Testis (tissue), 2 donors: ENCODE measurements at regions not wholly inside any gene's neighbourhood (a gene's known extent, or its start where the extent isn't known, plus 50 kb on each side); places are given as distances from the start of the nearest gene placed in this dataset.

Experiments used
- DNase-seq: peaks from one replicate; pipeline ENCODE4 v3.0.0-alpha.2; 2019
- H3K27ac ChIP-seq, 2 donors: fragments of 200-600 bp; sonication (generic); one replicate each; pipeline ENCODE4 v1.5.1; 2019
- H3K27me3 ChIP-seq: fragments of 200-600 bp; sonication (generic); one replicate; pipeline ENCODE4 v1.5.1; 2019
- H3K36me3 ChIP-seq: fragments of 200-600 bp; sonication (generic); one replicate; pipeline ENCODE4 v1.5.1; 2017; ENCODE audit warnings: low read depth; ENCODE audit errors: missing control alignments
- H3K4me1 ChIP-seq: fragments of 200-600 bp; sonication (generic); one replicate; pipeline ENCODE4 v1.5.1; 2019
- H3K4me3 ChIP-seq, 2 donors: fragments of 200-600 bp; sonication (generic); one replicate each; pipeline ENCODE4 v1.5.1; 2017 to 2019
- H3K9me3 ChIP-seq: fragments of 200-600 bp; sonication (generic); one replicate; pipeline ENCODE4 v1.5.1; 2017
- CTCF ChIP-seq, 3 experiments: fragments of 450-650 bp in 2 of 3; fragments of 200-600 bp in 1 of 3; sonication (generic) in 1 of 3; IDR thresholded peaks; one replicate each; pipeline ENCODE4 v1.5.1; 2016 to 2019; ENCODE audit warnings: antibody characterized with exemption in 3 of 3, mild to moderate bottlenecking in 2 of 3, moderate library complexity in 1 of 3
- POLR2A ChIP-seq: fragments of 450-650 bp; IDR thresholded peaks from one replicate; pipeline ENCODE4 v1.6.1; 2017; ENCODE audit warnings: antibody characterized with exemption, mild to moderate bottlenecking, moderate library complexity
- WGBS, 2 donors: methylation state at CpG; one replicate each; pipeline ENCODE4 v1.1.5; 2018; 5-methylcytosine and 5-hydroxymethylcytosine counted together
- intact Hi-C: fragments of 100-400 bp; cut with DNase I; formaldehyde crosslinking; loops from one replicate; pipeline ENCODE4 v1.15.1; 2023; ENCODE audit warnings: low total_unique reads

GRCh38 chr5:176152191-176152929, 85.9 kb upstream of the SIMC1 start:
- H3K27me3 ChIP-seq, result no peaks in the 10 kb centered on the region
- H3K9me3 ChIP-seq, result no peaks in the 10 kb centered on the region
- no peaks in the 10 kb centered on the region for H3K36me3 ChIP-seq
- H3K27ac ChIP-seq, result peak overlapping the region in 1 of 2 donors; percentile 26
- peaks cover 16% of the 10 kb centered on the region for H3K4me1 ChIP-seq
- DNase-seq, result peak; percentile 48
- H3K4me3 ChIP-seq, result no peak overlapping the region
- intact Hi-C loops, result no loop called here
- no peak for TF ChIP-seq POLR2A
- TF ChIP-seq CTCF (IDR thresholded peaks at IDR 0.05), result no peak
- 52 to 65% methylated on average over 13 of the region's 13 CpGs for WGBS, 2 donors

- no peaks in the 10 kb centered on the region for H3K36me3 ChIP-seq
- no peaks in the 10 kb centered on the region for H3K9me3 ChIP-seq
- no peak overlapping the region for H3K4me3 ChIP-seq
- WGBS, 2 donors, result 66 to 81% methylated on average over 3 of the region's 3 CpGs
- H3K27ac ChIP-seq, result no peak overlapping the region
- peaks cover 16% of the 10 kb centered on the region for H3K4me1 ChIP-seq
- DNase-seq, result no peak
- intact Hi-C loops, result no loop called here
- no peak for TF ChIP-seq CTCF (IDR thresholded peaks at IDR 0.05)
- TF ChIP-seq POLR2A, result no peak
- no peaks in the 10 kb centered on the region for H3K27me3 ChIP-seq
These were observed 85.3 kb upstream of the SIMC1 start for GRCh38 chr5:176152930-176153311.

GRCh38 chr5:176153741-176154140, 84.5 kb upstream of the SIMC1 start:
- no peak overlapping the region for H3K27ac ChIP-seq
- no peaks in the 10 kb centered on the region for H3K27me3 ChIP-seq
- H3K9me3 ChIP-seq, result no peaks in the 10 kb centered on the region
- peaks cover 16% of the 10 kb centered on the region for H3K4me1 ChIP-seq
- intact Hi-C loops, result no loop called here
- WGBS, 2 donors, result 59 to 69% methylated on average over 10 of the region's 10 CpGs
- TF ChIP-seq CTCF (IDR thresholded peaks at IDR 0.05), result no peak
- TF ChIP-seq POLR2A, result no peak
- DNase-seq, result no peak
- no peak overlapping the region for H3K4me3 ChIP-seq
- no peaks in the 10 kb centered on the region for H3K36me3 ChIP-seq

- TF ChIP-seq POLR2A (no peak), CTCF (IDR thresholded peaks at IDR 0.05) (no peak)
- Histone ChIP-seq H3K4me3 (no peak overlapping the region), H3K36me3 (no peaks in the 10 kb centered on the region), H3K4me1 (peaks cover 16% of the 10 kb centered on the region), H3K9me3 (no peaks in the 10 kb centered on the region), H3K27me3 (no peaks in the 10 kb centered on the region), H3K27ac (no peak overlapping the region)
- intact Hi-C loops, result no loop called here
- WGBS, 2 donors, result 93 to 95% methylated on average over 10 to 11 of the region's 11 CpGs
- no peak for DNase-seq
These were observed 83.4 kb upstream of the SIMC1 start for GRCh38 chr5:176154821-176155220.

- Histone ChIP-seq H3K4me3 (no peak overlapping the region), H3K27ac (no peak overlapping the region), H3K4me1 (peaks cover 16% of the 10 kb centered on the region), H3K36me3 (no peaks in the 10 kb centered on the region), H3K27me3 (no peaks in the 10 kb centered on the region), H3K9me3 (no peaks in the 10 kb centered on the region)
- TF ChIP-seq POLR2A (no peak), CTCF (IDR thresholded peaks at IDR 0.05) (no peak)
- no peak for DNase-seq
- intact Hi-C loops, result no loop called here
- 92 to 93% methylated on average over 14 of the region's 14 CpGs for WGBS, 2 donors
These were observed 82.3 kb upstream of the SIMC1 start for GRCh38 chr5:176155922-176156359.
